CD4-positive, alpha-beta memory T cell (primary cell): ENCODE measurements at regions not wholly inside any gene's neighbourhood (a gene's known extent, or its start where the extent isn't known, plus 50 kb on each side); places are given as distances from the start of the nearest gene placed in this dataset.

Experiments used
- CTCF ChIA-PET: fragments of 350-600 bp; sonication (Branson Sonifier 250); formaldehyde crosslinking; loops from one replicate; lab custom pipeline; 2021; ENCODE audit warnings: inconsistent platforms; ENCODE audit not compliant: partially characterized antibody; lab: Charles Lee
- POLR2A ChIA-PET: fragments of 350-600 bp; sonication (Branson Sonifier 250); formaldehyde crosslinking; loops from one replicate; lab custom pipeline; 2021; ENCODE audit not compliant: partially characterized antibody; lab: Charles Lee
- DNase-seq, 5 donors: peaks; one replicate each; pipeline versions ENCODE4 v3.0.0 to v3.0.0-alpha.2; 2020 to 2022; ENCODE audit warnings: mixed read lengths in 1 of 5
- H3K27ac ChIP-seq: one replicate; pipeline ENCODE4 v1.7.0; 2013; ENCODE audit warnings: low read depth, low read length
- H3K27me3 ChIP-seq: 2 replicates; pipeline ENCODE4 v1.7.0; 2013; ENCODE audit warnings: mild to moderate bottlenecking, low read length, moderate library complexity; ENCODE audit not compliant: insufficient read depth
- H3K36me3 ChIP-seq: 2 replicates; pipeline ENCODE4 v1.7.0; 2013; ENCODE audit warnings: mild to moderate bottlenecking, low read length, moderate library complexity; ENCODE audit not compliant: insufficient read depth
- H3K4me1 ChIP-seq: 2 replicates; pipeline ENCODE4 v1.7.0; 2013; ENCODE audit warnings: mild to moderate bottlenecking, low read length, moderate library complexity; ENCODE audit not compliant: insufficient read depth
- H3K4me3 ChIP-seq, 2 donors: one replicate each; pipeline ENCODE4 v1.7.0; 2013; ENCODE audit warnings: low read length in 2 of 2, mild to moderate bottlenecking in 1 of 2
- H3K9me3 ChIP-seq, 2 donors: one replicate each; pipeline ENCODE4 v1.7.0; 2013; ENCODE audit warnings: low read length in 2 of 2, control low read depth in 1 of 2; ENCODE audit not compliant: control insufficient read depth in 1 of 2
- H3K27ac Mint-ChIP-seq, 7 donors: one replicate each; pipeline ENCODE4 v1.8.0; 2020 to 2021; ENCODE audit warnings: mixed read lengths in 7 of 7, mild to moderate bottlenecking in 6 of 7, inconsistent platforms in 3 of 7, moderate library complexity in 3 of 7
- H3K27me3 Mint-ChIP-seq, 2 donors: one replicate each; pipeline ENCODE4 v1.8.0; 2020 to 2021; ENCODE audit warnings: mixed read lengths in 2 of 2
- H3K36me3 Mint-ChIP-seq, 2 donors: one replicate each; pipeline ENCODE4 v1.8.0; 2020 to 2021; ENCODE audit warnings: mixed read lengths in 2 of 2, inconsistent platforms in 1 of 2, mild to moderate bottlenecking in 1 of 2
- H3K4me1 Mint-ChIP-seq, 4 donors: one replicate each; pipeline ENCODE4 v1.8.0; 2020 to 2021; ENCODE audit warnings: mixed read lengths in 4 of 4, mild to moderate bottlenecking in 1 of 4
- H3K4me3 Mint-ChIP-seq, 8 donors: one replicate each; pipeline ENCODE4 v1.8.0; 2020 to 2021; ENCODE audit warnings: mixed read lengths in 8 of 8, mild to moderate bottlenecking in 7 of 8, moderate library complexity in 6 of 8, inconsistent platforms in 3 of 8
- H3K9me3 Mint-ChIP-seq, 8 donors: one replicate each; pipeline ENCODE4 v1.8.0; 2020 to 2021; ENCODE audit warnings: mixed read lengths in 8 of 8, mild to moderate bottlenecking in 5 of 8, inconsistent platforms in 3 of 8, moderate library complexity in 1 of 8
- intact Hi-C: fragments of 100-400 bp; cut with micrococcal nuclease; formaldehyde crosslinking; loops from one replicate; pipeline ENCODE4 v1.15.1; 2023

DNA sequence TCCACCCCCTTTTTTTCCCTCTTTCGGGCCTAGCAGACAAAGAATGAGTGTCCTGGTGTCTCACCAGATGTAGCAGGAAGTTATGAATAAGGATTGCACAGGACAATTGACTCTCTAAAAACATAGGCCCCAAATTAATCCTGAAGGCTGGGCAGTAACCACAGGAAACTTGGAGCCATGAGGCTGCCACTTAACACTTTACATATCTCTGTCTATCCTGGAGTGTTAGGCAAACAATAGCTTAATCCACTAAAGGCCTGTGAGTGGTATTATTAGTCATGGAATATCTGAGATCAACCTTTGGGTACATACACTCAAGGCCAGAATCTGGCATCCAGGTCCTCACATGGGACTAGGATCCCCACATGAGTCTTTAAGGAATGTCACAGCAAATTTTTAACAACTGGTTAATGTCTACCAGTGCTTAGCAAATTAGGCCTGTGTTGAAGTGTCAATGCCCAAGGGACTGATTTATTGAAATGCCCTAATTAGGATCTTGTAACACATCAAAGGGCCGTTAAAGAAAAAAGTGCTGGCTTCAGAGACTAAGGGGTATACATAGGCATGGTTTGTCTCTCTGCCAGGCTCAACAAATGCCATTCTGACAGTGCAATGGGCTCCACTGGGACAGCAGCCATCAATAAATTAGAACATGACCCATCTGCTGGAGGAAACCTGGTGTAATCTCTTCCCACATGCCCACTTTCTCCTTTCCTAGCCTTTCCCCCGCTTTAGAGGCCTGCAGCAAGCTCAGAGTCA, 196.7 kb upstream of the TBX20 start:
- peaks cover 0 to 2% (median 0%) of the 10 kb centered on the region in 8 donors for H3K9me3 Mint-ChIP-seq
- peaks cover 24 to 29% of the 10 kb centered on the region in 2 donors for H3K27me3 Mint-ChIP-seq
- no peak overlapping the region for H3K27ac Mint-ChIP-seq
- no peak for DNase-seq
- intact Hi-C loops, result no loop called here
- ChIA-PET CTCF (no interaction called here), POLR2A (no interaction called here)
- H3K4me3 Mint-ChIP-seq, result no peak overlapping the region
- Histone ChIP-seq H3K27me3 (peaks cover 8% of the 10 kb centered on the region), H3K4me3 (no peak overlapping the region), H3K9me3 (no peaks in the 10 kb centered on the region), H3K36me3 (no peaks in the 10 kb centered on the region), H3K27ac (no peak overlapping the region), H3K4me1 (no peaks in the 10 kb centered on the region)
- peaks cover 0 to 4% (median 3%) of the 10 kb centered on the region in 4 donors for H3K4me1 Mint-ChIP-seq
- H3K36me3 Mint-ChIP-seq, result no peaks in the 10 kb centered on the region

DNA sequence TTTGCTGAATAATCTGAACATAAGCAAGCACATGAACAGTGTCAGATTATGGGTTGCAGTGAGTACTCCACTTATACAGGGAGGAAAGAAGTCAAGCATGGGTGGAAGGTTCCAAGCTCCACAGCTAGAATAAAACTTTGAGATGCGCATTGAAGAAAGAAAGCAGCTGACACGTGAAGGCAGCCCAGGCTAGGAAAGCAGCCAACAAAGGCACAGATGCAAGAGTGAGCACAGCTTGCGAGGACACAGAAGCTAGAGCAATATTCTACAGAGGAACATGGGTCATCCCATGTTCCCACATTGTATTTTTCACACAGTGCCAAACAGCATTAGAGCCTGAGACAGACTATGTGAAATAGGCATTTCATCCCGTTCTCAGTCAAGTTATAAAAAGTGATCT, 194.6 kb upstream of the TBX20 start:
- Mint-ChIP-seq H3K9me3 (peaks cover 0 to 3% (median 0%) of the 10 kb centered on the region in 8 donors), H3K4me1 (no peaks in the 10 kb centered on the region), H3K27ac (no peak overlapping the region), H3K27me3 (peaks cover 8 to 20% of the 10 kb centered on the region in 2 donors), H3K4me3 (no peak overlapping the region), H3K36me3 (no peaks in the 10 kb centered on the region)
- POLR2A ChIA-PET, result no interaction called here
- H3K4me3 ChIP-seq, result no peak overlapping the region
- CTCF ChIA-PET, result no interaction called here
- H3K4me1 ChIP-seq, result no peaks in the 10 kb centered on the region
- DNase-seq, result no peak
- no peaks in the 10 kb centered on the region for H3K36me3 ChIP-seq
- H3K27me3 ChIP-seq, result peaks cover 10% of the 10 kb centered on the region
- intact Hi-C loops, result no loop called here
- no peaks in the 10 kb centered on the region for H3K9me3 ChIP-seq
- H3K27ac ChIP-seq, result no peak overlapping the region

DNA sequence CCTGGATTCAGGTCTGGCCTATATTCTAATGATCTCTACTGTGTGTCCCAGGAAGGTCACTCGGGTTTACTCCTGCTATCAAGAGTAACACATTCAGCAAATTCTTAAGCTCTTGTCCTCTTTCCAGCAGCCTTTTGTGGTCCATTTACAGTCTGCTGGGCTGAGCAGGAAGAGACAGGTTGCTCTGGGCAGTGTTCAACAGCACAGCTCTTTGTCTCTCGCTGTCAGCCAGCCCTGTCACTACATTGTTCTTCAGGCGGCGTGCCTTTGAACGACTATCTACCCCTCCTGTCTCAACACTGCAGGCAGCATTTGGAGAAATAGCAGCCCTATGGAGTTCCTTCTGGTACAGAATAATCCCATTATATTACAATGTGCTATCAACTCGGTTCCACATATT, 192.2 kb upstream of the TBX20 start:
- no peaks in the 10 kb centered on the region for H3K9me3 ChIP-seq
- peaks cover 10% of the 10 kb centered on the region for H3K27me3 ChIP-seq
- H3K27ac ChIP-seq, result no peak overlapping the region
- no peak for DNase-seq
- no peak overlapping the region for H3K27ac Mint-ChIP-seq
- no peaks in the 10 kb centered on the region for H3K36me3 Mint-ChIP-seq
- H3K27me3 Mint-ChIP-seq, result peaks cover 5 to 14% of the 10 kb centered on the region in 2 donors
- ChIA-PET POLR2A (no interaction called here), CTCF (no interaction called here)
- H3K9me3 Mint-ChIP-seq, result peaks cover 0 to 3% (median 0%) of the 10 kb centered on the region in 8 donors
- no peak overlapping the region for H3K4me3 Mint-ChIP-seq
- no peak overlapping the region for H3K4me3 ChIP-seq
- H3K4me1 ChIP-seq, result no peaks in the 10 kb centered on the region
- intact Hi-C loops, result no loop called here
- no peaks in the 10 kb centered on the region for H3K4me1 Mint-ChIP-seq
- no peaks in the 10 kb centered on the region for H3K36me3 ChIP-seq

DNA sequence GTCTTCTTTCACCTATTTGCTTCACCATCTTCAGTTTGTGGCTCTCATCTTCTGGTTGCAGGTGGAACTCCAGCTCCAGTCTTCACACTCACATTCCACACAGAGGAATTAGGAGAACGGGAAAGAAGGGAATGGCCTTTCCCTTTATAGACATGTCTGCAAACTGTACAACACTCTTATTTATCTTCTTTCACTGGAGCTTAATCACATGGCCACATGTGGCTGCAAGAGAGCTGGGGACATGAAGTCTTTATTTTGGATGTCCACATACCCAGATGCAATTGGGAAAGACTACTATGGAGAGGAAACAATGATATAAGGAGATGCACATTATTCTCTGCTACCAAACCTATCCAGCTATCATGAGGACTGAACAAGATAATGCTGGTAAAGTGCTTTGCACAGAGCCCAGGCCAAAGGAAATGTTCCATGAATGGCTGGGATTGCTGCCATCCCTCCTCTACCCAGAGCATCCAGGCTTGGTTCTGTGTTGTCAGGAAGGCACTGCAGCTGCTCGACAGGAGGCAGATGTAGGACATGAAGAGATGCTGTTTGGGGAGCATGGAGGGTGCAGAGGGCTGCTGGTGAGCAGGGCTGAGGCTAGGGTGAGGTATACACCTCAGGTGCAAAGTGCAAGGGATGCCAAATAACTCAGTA, 183.8 kb upstream of the TBX20 start:
- H3K4me1 Mint-ChIP-seq, result no peaks in the 10 kb centered on the region

DNA sequence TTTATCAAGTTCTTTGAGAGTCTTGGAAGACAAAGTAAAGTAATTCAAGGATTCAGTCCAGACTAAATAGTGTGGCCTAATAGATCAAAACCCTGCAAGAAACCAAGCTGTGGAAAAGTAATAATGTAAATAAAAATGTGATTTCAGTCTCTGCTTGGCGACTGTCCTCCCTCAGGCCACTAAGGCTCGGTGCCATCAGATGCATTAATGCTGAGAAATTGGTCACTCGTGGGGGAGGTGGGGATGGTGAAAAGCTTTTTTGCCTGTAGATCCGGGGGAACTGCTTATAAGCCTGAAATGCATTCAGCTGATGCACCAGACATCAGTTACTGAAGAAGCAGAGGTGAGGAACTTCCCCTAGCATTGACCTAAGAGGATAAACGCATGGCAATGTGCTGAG, 182.6 kb upstream of the TBX20 start:
- Histone ChIP-seq H3K27me3 (no peaks in the 10 kb centered on the region), H3K4me3 (no peak overlapping the region), H3K27ac (no peak overlapping the region), H3K4me1 (no peaks in the 10 kb centered on the region), H3K36me3 (no peaks in the 10 kb centered on the region), H3K9me3 (no peaks in the 10 kb centered on the region)
- ChIA-PET CTCF (no interaction called here), POLR2A (no interaction called here)
- intact Hi-C loops, result no loop called here
- Mint-ChIP-seq H3K27me3 (peaks cover 6 to 7% of the 10 kb centered on the region in 2 donors), H3K36me3 (no peaks in the 10 kb centered on the region), H3K4me3 (no peak overlapping the region), H3K9me3 (peaks cover 0 to 12% (median 3%) of the 10 kb centered on the region in 8 donors), H3K27ac (peak overlapping the region in 1 of 7 donors; percentile 82), H3K4me1 (no peaks in the 10 kb centered on the region)
- no peak for DNase-seq

More for the DNA sequence above, 183.8 kb upstream of the TBX20 start:
- intact Hi-C loops, result no loop called here
- Mint-ChIP-seq H3K27ac (no peak overlapping the region), H3K4me3 (no peak overlapping the region), H3K9me3 (peaks cover 0 to 4% (median 0%) of the 10 kb centered on the region in 8 donors), H3K27me3 (peaks cover 2 to 3% of the 10 kb centered on the region in 2 donors), H3K36me3 (no peaks in the 10 kb centered on the region)
- Histone ChIP-seq H3K4me3 (no peak overlapping the region), H3K9me3 (no peaks in the 10 kb centered on the region), H3K4me1 (no peaks in the 10 kb centered on the region), H3K27ac (no peak overlapping the region), H3K27me3 (no peaks in the 10 kb centered on the region), H3K36me3 (no peaks in the 10 kb centered on the region)
- POLR2A ChIA-PET, result no interaction called here
- no peak for DNase-seq
- CTCF ChIA-PET, result no interaction called here

DNA sequence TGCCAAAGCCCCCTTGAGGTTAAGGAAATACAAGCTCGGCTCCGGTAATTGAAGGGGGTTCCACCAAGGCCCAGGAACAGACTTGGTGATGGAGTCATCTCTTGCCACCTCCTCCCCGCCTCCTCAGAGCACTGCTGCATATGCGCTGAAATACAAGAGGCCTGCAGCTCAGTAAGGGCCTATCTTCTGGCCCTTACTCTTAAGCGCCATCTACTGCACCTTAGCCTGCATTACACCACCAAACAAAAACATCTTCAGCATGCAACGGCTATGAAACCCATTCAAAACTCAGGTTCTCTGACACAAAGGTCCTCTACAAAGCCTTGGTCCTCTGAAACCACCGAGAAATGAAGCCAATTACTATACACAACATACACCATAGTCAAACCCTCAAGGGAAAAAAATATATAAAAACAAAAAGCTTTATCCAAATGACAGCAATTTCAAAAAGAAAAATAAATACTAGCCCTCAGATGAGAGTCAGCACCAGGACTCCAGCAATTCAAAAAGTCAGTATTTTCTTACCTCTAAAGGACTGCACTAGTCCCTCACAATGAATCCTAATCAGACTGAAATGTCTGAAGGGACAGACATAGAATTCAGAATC, 176.8 kb upstream of the TBX20 start:
- Mint-ChIP-seq H3K9me3 (peaks cover 0 to 21% (median 9%) of the 10 kb centered on the region in 8 donors), H3K27me3 (peaks cover 7 to 15% of the 10 kb centered on the region in 2 donors), H3K4me1 (no peaks in the 10 kb centered on the region), H3K27ac (no peak overlapping the region), H3K4me3 (no peak overlapping the region), H3K36me3 (peaks cover 0 to 2% of the 10 kb centered on the region in 2 donors)
- DNase-seq, result no peak
- ChIA-PET POLR2A (no interaction called here), CTCF (no interaction called here)
- H3K27ac ChIP-seq, result no peak overlapping the region
- H3K4me3 ChIP-seq, result no peak overlapping the region
- H3K4me1 ChIP-seq, result no peaks in the 10 kb centered on the region
- H3K36me3 ChIP-seq, result no peaks in the 10 kb centered on the region
- intact Hi-C loops, result no loop called here
- H3K27me3 ChIP-seq, result no peaks in the 10 kb centered on the region
- H3K9me3 ChIP-seq, result no peaks in the 10 kb centered on the region

DNA sequence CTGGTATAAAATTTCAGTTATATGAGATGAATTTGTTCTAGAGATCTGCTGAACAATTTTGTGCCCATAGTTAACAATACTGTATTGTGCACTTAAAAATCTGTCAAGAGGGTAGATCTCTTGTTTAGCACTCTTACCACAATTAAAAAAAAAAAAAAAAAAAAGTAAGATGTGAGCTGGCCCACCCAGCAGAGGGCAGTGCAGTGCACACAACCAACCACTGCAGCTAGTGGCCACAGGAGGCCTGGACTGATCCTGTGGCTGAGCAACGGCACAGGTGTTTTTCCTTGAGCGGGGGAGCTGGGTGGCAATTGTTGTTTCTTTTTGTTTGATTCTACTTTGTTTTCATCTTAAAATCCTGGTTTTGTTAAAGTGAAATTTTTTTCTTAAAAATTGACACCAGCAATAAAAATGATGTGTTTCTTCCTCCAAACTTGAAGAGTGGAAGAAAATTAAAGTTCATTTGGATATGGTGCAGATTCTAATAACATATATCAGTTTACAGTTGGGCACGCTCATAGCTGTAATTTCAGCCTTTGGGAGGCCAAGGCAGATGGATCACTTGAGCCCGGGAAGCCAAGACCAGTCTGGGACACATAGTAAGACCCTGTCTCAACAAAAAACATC, 171.1 kb upstream of the TBX20 start:
- intact Hi-C loops, result loop anchor here (1.0 kb wide), 3 partner anchors 112 to 481 kb away; no protein-coding TSS in a partner anchor
- no peaks in the 10 kb centered on the region for H3K9me3 ChIP-seq
- H3K27me3 ChIP-seq, result no peaks in the 10 kb centered on the region
- H3K4me3 ChIP-seq, result no peak overlapping the region
- Mint-ChIP-seq H3K4me1 (peaks cover 0 to 3% (median 3%) of the 10 kb centered on the region in 4 donors), H3K4me3 (no peak overlapping the region), H3K27me3 (peaks cover 13 to 15% of the 10 kb centered on the region in 2 donors), H3K36me3 (peaks cover 0 to 2% of the 10 kb centered on the region in 2 donors), H3K9me3 (peaks cover 0 to 11% (median 2%) of the 10 kb centered on the region in 8 donors), H3K27ac (peak overlapping the region in 1 of 7 donors; percentile 3)
- peak; percentile 45 to 54 (median 51) for DNase-seq
- H3K27ac ChIP-seq, result no peak overlapping the region
- no peaks in the 10 kb centered on the region for H3K4me1 ChIP-seq
- ChIA-PET CTCF (interaction anchor here (0.8 to 3.3 kb wide), 15 partner anchors 9 to 482 kb away, joined by 3 to 17 read pairs (median 5); no protein-coding TSS in a partner anchor), POLR2A (interaction anchor here (0.6 kb wide), 1 partner anchor 77 kb away, joined by 3 read pairs; no protein-coding TSS in a partner anchor)
- H3K36me3 ChIP-seq, result no peaks in the 10 kb centered on the region
